ENCODE measurements at regions not wholly inside any gene's neighbourhood (a gene's known extent, or its start where the extent isn't known, plus 50 kb on each side); places are given as distances from the start of the nearest gene placed in this dataset.

DNA sequence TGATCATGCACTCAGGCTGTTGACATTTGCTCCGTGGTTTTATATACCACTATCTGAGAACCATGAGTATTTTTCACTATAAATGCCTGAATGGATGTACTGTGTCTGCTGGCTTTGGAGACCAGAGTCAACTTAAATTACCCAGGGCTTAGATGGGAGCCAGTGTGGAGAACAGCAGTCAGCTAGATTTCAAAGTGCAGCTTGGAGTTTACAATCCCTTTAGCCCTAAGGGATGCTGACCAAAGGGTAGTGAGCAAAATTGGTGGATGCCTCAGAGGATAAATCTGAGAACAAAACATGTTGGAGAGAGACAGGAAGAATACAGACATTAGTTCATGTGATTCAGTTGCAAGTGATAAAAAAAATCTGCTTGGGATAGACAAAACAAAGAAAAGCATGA is 327.5 kb downstream of the C11orf87 start:
- no peaks in the 10 kb centered on the region for H3K36me3 Mint-ChIP-seq (ENCODE audit: low read depth)
- TF ChIP-seq, protein P1, sequence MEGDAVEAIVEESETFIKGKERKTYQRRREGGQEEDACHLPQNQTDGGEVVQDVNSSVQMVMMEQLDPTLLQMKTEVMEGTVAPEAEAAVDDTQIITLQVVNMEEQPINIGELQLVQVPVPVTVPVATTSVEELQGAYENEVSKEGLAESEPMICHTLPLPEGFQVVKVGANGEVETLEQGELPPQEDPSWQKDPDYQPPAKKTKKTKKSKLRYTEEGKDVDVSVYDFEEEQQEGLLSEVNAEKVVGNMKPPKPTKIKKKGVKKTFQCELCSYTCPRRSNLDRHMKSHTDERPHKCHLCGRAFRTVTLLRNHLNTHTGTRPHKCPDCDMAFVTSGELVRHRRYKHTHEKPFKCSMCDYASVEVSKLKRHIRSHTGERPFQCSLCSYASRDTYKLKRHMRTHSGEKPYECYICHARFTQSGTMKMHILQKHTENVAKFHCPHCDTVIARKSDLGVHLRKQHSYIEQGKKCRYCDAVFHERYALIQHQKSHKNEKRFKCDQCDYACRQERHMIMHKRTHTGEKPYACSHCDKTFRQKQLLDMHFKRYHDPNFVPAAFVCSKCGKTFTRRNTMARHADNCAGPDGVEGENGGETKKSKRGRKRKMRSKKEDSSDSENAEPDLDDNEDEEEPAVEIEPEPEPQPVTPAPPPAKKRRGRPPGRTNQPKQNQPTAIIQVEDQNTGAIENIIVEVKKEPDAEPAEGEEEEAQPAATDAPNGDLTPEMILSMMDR (IDR thresholded peaks at IDR 0.05) = no peak
- no peak for DNase-seq (ENCODE audit: low spot score)
- no peak overlapping the region for H3K27ac Mint-ChIP-seq (ENCODE audit: unreplicated experiment)
- H3K27me3 Mint-ChIP-seq (ENCODE audit: low read depth) = peaks cover 3% of the 10 kb centered on the region
- H3K9me3 Mint-ChIP-seq (ENCODE audit: low read depth) = no peaks in the 10 kb centered on the region
- no peak overlapping the region for H3K4me3 Mint-ChIP-seq (ENCODE audit: unreplicated experiment)
- peaks cover 5% of the 10 kb centered on the region for H3K4me1 Mint-ChIP-seq (ENCODE audit: low read depth)

DNA sequence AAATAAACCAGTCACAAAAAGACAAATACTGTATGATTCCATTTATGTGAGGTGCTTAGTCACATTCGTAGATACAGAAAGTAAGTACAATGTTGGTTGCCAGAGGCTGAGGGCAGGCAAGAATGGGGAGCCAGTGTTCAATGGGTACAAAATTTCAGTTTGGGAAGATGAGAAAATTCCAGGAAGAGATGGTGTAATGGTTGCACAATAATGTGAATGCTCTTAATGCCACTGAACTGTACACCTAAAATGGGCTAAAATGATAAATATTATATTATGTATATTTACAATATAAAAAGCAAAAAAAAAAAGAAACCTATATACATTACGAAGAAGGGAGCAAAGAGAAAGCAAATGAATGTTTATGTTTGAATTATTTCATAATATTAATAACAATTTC is 329.0 kb downstream of the C11orf87 start:
- DNase-seq (ENCODE audit: low spot score) = no peak
- TF ChIP-seq, protein P1 (IDR thresholded peaks at IDR 0.05) = no peak
- H3K27ac Mint-ChIP-seq (ENCODE audit: unreplicated experiment) = no peak overlapping the region
- peaks cover 11% of the 10 kb centered on the region for H3K27me3 Mint-ChIP-seq (ENCODE audit: low read depth)
- no peak overlapping the region for H3K4me3 Mint-ChIP-seq (ENCODE audit: unreplicated experiment)
- H3K4me1 Mint-ChIP-seq (ENCODE audit: low read depth) = peaks cover 5% of the 10 kb centered on the region
- H3K36me3 Mint-ChIP-seq (ENCODE audit: low read depth) = no peaks in the 10 kb centered on the region
- no peaks in the 10 kb centered on the region for H3K9me3 Mint-ChIP-seq (ENCODE audit: low read depth)

DNA sequence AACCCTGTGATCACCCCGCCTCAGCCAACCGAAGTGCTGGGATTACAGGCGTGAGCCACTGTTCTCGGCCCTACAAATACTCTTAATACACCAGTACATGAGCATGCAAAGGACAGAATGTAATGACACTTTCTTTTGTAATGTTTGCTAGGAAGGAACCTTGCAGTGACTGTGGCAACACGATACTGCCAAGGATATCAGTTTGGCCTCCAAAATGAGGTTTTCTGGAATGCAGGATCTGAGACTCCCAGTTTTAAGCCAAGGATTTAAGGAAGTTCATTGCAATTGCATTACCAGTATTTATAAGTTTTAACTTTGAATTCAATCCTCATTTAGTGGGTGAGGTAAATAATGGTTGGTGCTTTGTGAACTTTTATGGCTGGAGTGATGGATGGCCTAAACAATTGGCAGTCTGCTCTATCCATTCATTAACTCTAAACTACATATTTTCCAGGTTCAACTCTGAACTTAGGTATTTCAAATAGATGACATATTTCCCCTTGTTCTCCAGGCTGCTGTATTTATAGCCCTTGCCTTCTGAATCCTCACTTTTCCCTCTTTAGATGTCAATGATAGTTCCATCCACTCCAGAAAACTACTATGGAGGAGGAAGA is 330.3 kb downstream of the C11orf87 start:
- Mint-ChIP-seq H3K36me3 (ENCODE audit: low read depth) (no peaks in the 10 kb centered on the region), H3K27ac (ENCODE audit: unreplicated experiment) (no peak overlapping the region), H3K27me3 (ENCODE audit: low read depth) (peaks cover 12% of the 10 kb centered on the region), H3K9me3 (ENCODE audit: low read depth) (no peaks in the 10 kb centered on the region), H3K4me1 (ENCODE audit: low read depth) (peaks cover 5% of the 10 kb centered on the region), H3K4me3 (ENCODE audit: unreplicated experiment) (no peak overlapping the region)
- TF ChIP-seq, protein P1 (IDR thresholded peaks at IDR 0.05) = no peak
- no peak for DNase-seq (ENCODE audit: low spot score)

DNA sequence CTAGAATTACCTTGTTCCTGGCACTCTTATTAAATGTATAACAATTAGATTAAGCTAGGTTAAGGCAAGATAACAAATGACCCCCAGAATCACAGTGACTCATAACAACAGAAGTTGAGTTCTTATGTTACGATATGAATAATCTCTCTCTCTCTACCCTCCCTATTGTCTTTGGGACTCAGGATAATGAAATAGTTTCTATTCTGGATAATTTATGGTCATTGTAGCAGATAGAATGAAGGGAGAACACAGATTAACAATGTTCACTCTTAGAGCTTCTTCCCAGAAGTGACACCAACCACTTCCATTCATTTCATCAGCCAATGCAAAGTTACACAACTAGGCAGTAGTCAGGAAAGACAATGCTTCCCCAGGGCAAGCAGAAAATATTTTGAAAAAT is 334.5 kb downstream of the C11orf87 start:
- peaks cover 3% of the 10 kb centered on the region for H3K4me1 Mint-ChIP-seq (ENCODE audit: low read depth)
- DNase-seq (ENCODE audit: low spot score) = no peak
- TF ChIP-seq, protein P1 (IDR thresholded peaks at IDR 0.05) = no peak
- H3K27ac Mint-ChIP-seq (ENCODE audit: unreplicated experiment) = no peak overlapping the region
- peaks cover 14% of the 10 kb centered on the region for H3K27me3 Mint-ChIP-seq (ENCODE audit: low read depth)
- H3K9me3 Mint-ChIP-seq (ENCODE audit: low read depth) = no peaks in the 10 kb centered on the region
- no peak overlapping the region for H3K4me3 Mint-ChIP-seq (ENCODE audit: unreplicated experiment)
- H3K36me3 Mint-ChIP-seq (ENCODE audit: low read depth) = no peaks in the 10 kb centered on the region

DNA sequence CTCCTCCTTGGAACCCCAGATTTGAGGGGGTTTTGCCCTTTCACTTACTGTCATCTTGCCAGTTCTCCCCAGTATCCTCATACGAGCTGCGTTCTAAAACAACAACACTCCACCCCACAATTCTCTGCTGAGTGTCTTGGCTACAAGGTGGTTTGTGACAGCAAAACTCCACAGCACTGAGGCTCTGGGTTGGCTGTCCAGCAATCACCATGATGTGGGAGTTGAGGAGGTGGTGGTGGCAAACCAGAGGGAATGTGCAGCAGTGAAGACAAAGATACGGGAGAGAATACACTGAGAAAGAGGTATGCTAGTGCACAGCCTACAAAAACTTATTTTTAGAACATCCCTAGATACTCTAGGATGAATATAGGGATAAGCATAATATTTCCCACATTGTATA is 335.0 kb downstream of the C11orf87 start:
- Mint-ChIP-seq H3K27me3 (ENCODE audit: low read depth) (peaks cover 14% of the 10 kb centered on the region), H3K36me3 (ENCODE audit: low read depth) (no peaks in the 10 kb centered on the region), H3K27ac (ENCODE audit: unreplicated experiment) (no peak overlapping the region), H3K4me1 (ENCODE audit: low read depth) (no peaks in the 10 kb centered on the region), H3K4me3 (ENCODE audit: unreplicated experiment) (no peak overlapping the region), H3K9me3 (ENCODE audit: low read depth) (no peaks in the 10 kb centered on the region)
- TF ChIP-seq, protein P1 (IDR thresholded peaks at IDR 0.05) = no peak
- no peak for DNase-seq (ENCODE audit: low spot score)

Data from chondrocyte (in vitro differentiated cells).